ENCODE measurements at regions not wholly inside any gene's neighbourhood (a gene's known extent, or its start where the extent isn't known, plus 50 kb on each side); places are given as distances from the start of the nearest gene placed in this dataset.

DNA sequence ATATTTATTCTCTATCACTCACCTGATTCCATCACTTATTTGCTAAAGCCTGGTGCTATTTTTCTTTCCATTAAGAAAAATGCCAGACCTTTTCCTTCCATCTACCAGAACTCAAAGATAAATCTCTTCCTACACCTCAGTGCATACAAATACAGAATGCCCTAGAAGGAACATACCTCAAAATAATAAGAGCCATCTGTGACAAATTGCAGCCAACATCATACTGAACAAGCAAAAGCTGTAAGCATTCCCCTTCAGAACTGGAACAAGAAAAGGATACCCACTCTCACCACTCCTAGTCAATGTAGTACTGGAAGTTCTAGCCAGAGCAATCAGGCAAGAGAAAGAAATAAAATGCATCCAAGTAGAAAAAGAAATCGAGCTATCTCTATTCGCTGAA is 315.9 kb upstream of the UBE2E3 start:
- no peak for DNase-seq (ENCODE audit: low read depth in 3 of 3, low spot score in 2 of 3)

- DNase-seq (ENCODE audit: low read depth in 3 of 3, low spot score in 2 of 3): no peak
These were observed 317.4 kb upstream of the UBE2E3 start for GRCh38 chr2:180662941-180663471.

DNA sequence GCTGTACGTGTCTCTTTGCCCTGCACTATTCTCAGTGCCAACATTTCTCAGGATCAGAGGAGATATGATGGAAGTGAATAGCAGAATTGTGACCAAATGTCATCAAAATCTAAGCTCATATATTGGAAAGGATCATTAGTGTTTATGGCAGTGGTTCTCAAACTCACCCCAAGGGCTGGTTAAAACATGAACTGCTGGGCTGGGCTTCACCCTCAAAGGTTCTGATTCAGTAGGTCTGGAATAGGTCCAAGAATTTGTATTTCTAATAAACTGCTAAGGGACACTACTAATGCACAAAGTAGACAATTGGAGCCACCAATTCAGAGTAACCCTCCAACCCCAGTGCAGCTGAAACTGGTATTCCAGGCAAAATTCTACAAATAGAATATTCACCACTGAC is 317.9 kb upstream of the UBE2E3 start:
- no peak for DNase-seq (ENCODE audit: low read depth in 3 of 3, low spot score in 2 of 3)

- no peak for DNase-seq (ENCODE audit: low read depth in 3 of 3, low spot score in 2 of 3)
These were observed 318.7 kb upstream of the UBE2E3 start for GRCh38 chr2:180661686-180662030.

GRCh38 chr2:180660881-180661685 is 319.3 kb upstream of the UBE2E3 start:
- DNase-seq (ENCODE audit: low read depth in 3 of 3, low spot score in 2 of 3): no peak

- no peak for DNase-seq (ENCODE audit: low read depth in 3 of 3, low spot score in 2 of 3)
These were observed 320.2 kb upstream of the UBE2E3 start for GRCh38 chr2:180660207-180660606.

DNA sequence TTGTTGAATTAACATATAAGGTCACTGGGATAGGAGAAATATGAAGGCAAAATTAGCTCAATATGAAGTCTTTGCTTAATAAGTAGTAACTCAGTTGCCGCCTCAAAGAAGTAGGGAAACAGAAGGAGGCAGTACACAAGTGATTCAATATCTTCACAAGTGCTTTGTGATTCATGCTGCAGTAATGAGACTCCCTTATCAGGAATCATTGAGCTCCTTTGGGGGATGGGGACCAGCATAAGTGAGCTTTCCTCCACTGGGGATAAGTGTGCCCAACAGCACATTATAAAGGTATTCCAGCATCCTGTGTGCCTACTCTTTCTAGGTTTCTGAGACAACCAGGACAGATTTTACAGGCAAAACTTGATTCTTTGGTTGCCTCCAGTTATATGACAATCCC is 323.4 kb upstream of the UBE2E3 start:
- no peak for DNase-seq (ENCODE audit: low read depth in 3 of 3, low spot score in 2 of 3)

GRCh38 chr2:180656455-180656847 is 324.0 kb upstream of the UBE2E3 start:
- DNase-seq (ENCODE audit: low read depth in 3 of 3, low spot score in 2 of 3): no peak

- DNase-seq (ENCODE audit: low read depth in 3 of 3, low spot score in 2 of 3): no peak
These were observed 324.5 kb upstream of the UBE2E3 start for GRCh38 chr2:180655842-180656454.

- DNase-seq (ENCODE audit: low read depth in 3 of 3, low spot score in 2 of 3): no peak
These were observed 325.0 kb upstream of the UBE2E3 start for GRCh38 chr2:180655393-180655792.

GRCh38 chr2:180653481-180653880 is 326.9 kb upstream of the UBE2E3 start:
- no peak for DNase-seq (ENCODE audit: low read depth in 3 of 3, low spot score in 2 of 3)

DNA sequence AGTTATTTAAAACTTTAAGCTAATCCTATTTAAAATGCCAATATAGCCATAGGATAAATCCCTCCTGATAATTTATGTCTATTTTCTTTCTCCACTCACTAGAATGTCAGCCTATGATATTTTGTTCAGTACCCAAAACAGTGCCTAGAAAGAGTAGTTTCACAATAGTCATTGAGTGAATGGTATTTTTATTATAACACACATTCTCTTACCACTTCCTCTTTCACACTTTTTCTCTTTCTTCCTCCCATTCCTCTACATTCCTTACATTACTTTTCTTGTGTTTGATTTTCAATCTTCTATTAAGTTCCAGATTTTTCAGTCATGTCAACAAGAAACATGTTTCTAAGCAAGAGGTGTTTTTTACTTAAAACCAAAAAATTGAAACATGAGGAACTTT is 327.6 kb upstream of the UBE2E3 start:
- DNase-seq (ENCODE audit: low read depth in 3 of 3, low spot score in 2 of 3): no peak

- no peak for DNase-seq (ENCODE audit: low read depth in 3 of 3, low spot score in 2 of 3)
These were observed 328.8 kb upstream of the UBE2E3 start for GRCh38 chr2:180651596-180651995.

- no peak for DNase-seq (ENCODE audit: low read depth in 3 of 3, low spot score in 2 of 3)
These were observed 332.8 kb upstream of the UBE2E3 start for GRCh38 chr2:180647621-180648020.

DNA sequence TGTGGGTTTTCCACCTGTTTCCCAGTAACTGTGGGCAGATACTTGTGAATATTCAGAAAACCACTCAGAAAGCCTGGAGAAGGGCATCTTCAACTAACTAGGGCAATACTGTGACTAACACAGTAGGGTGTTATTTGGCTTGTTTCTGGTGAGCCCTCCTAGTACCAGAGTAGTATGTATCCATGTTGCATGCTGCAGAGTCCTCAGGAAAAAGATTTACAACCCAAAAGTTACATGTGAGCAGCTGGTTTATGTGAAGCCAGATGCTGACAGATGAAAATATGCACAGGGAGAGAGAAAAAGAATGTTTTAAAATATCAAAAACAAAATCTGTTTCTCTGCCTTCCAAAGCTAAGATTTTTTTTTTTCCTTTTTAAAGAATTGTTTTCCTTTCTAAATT is 333.2 kb upstream of the UBE2E3 start:
- no peak for DNase-seq (ENCODE audit: low read depth in 3 of 3, low spot score in 2 of 3)

- no peak for DNase-seq (ENCODE audit: low read depth in 3 of 3, low spot score in 2 of 3)
These were observed 333.6 kb upstream of the UBE2E3 start for GRCh38 chr2:180646756-180647155.

DNA sequence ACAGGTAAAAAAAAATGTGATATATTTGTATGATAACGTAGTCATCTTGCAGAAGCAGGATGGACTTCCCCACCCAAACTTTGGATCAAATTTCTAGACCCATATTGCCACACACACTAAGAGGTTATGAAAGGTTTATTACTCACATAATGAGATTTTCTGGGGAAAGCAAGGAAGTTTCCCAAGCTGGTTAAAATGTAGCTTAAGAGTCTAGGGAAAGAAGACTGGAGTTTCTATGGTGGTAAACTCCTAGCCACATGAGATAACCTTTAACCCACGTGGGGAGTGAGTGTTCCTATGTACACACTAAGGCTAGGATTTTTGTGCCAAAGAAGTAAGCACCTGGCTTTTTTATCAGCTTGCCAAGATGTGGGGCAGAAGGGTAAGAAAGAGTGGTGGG is 335.7 kb upstream of the UBE2E3 start:
- no peak for DNase-seq (ENCODE audit: low read depth in 3 of 3, low spot score in 2 of 3)

DNA sequence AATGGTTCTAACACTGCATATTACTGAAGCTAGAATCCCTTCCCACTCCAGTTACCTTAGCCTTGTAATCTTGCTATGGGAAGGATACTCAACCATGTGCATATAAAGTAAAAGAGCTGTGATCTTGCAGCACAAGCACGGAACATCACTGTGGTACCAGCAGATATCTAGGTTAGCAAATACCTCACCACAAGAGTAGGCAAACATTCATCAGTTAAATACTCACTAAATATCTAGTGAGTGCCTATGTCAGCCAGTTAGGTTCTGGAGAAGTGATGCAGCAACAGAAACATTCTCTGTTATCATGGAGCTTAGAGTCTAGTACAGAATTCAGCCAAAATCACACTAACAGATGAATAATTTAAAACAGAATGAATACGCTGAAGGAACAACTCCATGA is 349.6 kb upstream of the UBE2E3 start:
- DNase-seq (ENCODE audit: low read depth in 3 of 3, low spot score in 2 of 3): no peak

DNA sequence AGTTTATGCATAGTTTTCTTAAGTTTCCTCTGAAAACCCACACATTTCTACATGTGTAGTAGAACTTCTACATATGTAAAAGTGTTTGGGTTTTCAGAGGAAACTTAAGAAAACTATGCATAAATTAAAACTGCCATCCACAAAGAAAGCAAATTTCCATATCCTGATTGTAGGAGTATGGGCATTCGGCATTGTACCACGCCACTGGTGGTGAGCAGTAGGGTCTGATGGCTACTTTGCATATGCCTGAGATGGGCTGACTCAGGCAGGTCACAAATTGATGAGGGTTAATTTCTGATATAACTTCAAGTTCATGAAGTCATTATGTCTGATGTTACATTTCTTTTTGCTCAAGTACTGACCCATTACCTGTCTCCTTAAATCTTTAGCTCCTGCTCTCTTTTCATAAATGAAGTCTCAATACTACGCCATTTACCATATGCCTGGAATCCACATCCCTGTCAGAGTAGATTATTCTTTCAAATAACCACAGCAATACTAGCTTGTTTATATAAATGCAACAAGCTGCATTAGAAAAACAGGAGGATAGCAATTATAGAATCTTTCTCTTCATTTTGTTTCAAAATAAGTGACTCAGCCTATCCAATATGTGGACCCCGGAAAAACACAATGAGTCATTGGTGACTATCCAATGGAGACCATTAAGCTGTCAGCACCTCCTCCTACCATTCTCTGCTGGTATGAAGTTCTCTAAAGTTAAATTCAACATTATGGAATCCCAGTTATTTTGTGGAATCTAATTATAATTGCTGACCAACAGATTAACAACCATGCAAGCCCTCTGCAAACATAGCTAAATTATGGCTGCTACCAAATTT is 355.2 kb upstream of the UBE2E3 start:
- no peak for DNase-seq (ENCODE audit: low read depth in 3 of 3, low spot score in 2 of 3)

GRCh38 chr2:180621941-180622918 is 358.2 kb upstream of the UBE2E3 start:
- DNase-seq (ENCODE audit: low read depth in 3 of 3, low spot score in 2 of 3): peak in 2 of 3 donors; percentile 10 to 36

Measured in right renal cortex interstitium (tissue), 3 donors.